Endothelial cell (in vitro differentiated cells): ENCODE measurements at regions not wholly inside any gene's neighbourhood (a gene's known extent, or its start where the extent isn't known, plus 50 kb on each side); places are given as distances from the start of the nearest gene placed in this dataset.

Experiments used
- DNase-seq: peaks from one replicate; pipeline ENCODE4 v3.0.0; 2021; ENCODE audit warnings: low spot score
- H3K27ac Mint-ChIP-seq: one replicate; pipeline ENCODE4 v1.8.0; 2021; ENCODE audit warnings: mixed read lengths, inconsistent platforms; ENCODE audit not compliant: unreplicated experiment
- H3K27me3 Mint-ChIP-seq: one replicate; pipeline ENCODE4 v1.8.0; 2021; ENCODE audit warnings: mild to moderate bottlenecking, moderate library complexity, mixed read lengths, inconsistent platforms; ENCODE audit not compliant: unreplicated experiment
- H3K36me3 Mint-ChIP-seq: one replicate; pipeline ENCODE4 v1.8.0; 2021; ENCODE audit warnings: mild to moderate bottlenecking, low read depth, mixed read lengths, inconsistent platforms; ENCODE audit not compliant: unreplicated experiment
- H3K4me1 Mint-ChIP-seq: one replicate; pipeline ENCODE4 v1.8.0; 2021; ENCODE audit warnings: mild to moderate bottlenecking, mixed read lengths, inconsistent platforms; ENCODE audit not compliant: unreplicated experiment
- H3K4me3 Mint-ChIP-seq: one replicate; pipeline ENCODE4 v1.8.0; 2021; ENCODE audit warnings: mild to moderate bottlenecking, mixed read lengths, inconsistent platforms; ENCODE audit not compliant: unreplicated experiment
- H3K9me3 Mint-ChIP-seq: one replicate; pipeline ENCODE4 v1.8.0; 2021; ENCODE audit warnings: mixed read lengths, inconsistent platforms; ENCODE audit not compliant: unreplicated experiment
- TF ChIP-seq, protein P1 (sequence below): fragments of 200-600 bp; sonication (generic); IDR thresholded peaks from one replicate; pipeline ENCODE4 v1.5.0; 2021; ENCODE audit warnings: antibody characterized with exemption; ENCODE audit not compliant: unreplicated experiment

DNA sequence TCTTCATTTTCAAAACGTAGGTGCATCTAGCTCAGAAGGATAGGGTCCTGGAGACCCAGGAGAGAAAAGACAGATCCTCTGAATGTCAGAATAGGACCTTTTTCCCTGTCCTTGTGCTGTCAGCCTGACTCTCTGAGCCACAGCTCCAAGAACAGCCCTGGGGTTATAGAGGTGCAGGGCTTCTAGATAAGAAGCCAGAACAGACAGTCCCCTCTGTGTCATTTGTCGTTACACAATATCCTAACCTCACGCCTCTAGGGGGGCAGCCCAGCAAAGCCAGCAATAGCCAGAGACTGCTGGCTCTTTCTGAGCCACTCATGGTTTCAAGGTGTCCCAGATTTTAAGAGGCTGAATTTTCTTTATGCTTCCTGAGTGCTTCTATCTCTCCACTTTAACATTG, 153.2 kb upstream of the THBS1 start:
- Mint-ChIP-seq H3K4me3 (no peak overlapping the region), H3K4me1 (peaks cover 6% of the 10 kb centered on the region), H3K27ac (no peak overlapping the region), H3K36me3 (no peaks in the 10 kb centered on the region), H3K9me3 (no peaks in the 10 kb centered on the region), H3K27me3 (peaks cover 4% of the 10 kb centered on the region)
- DNase-seq = no peak
- TF ChIP-seq, protein P1, sequence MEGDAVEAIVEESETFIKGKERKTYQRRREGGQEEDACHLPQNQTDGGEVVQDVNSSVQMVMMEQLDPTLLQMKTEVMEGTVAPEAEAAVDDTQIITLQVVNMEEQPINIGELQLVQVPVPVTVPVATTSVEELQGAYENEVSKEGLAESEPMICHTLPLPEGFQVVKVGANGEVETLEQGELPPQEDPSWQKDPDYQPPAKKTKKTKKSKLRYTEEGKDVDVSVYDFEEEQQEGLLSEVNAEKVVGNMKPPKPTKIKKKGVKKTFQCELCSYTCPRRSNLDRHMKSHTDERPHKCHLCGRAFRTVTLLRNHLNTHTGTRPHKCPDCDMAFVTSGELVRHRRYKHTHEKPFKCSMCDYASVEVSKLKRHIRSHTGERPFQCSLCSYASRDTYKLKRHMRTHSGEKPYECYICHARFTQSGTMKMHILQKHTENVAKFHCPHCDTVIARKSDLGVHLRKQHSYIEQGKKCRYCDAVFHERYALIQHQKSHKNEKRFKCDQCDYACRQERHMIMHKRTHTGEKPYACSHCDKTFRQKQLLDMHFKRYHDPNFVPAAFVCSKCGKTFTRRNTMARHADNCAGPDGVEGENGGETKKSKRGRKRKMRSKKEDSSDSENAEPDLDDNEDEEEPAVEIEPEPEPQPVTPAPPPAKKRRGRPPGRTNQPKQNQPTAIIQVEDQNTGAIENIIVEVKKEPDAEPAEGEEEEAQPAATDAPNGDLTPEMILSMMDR = no peak

GRCh38 chr15:39429898-39430357, 151.0 kb upstream of the THBS1 start:
- Mint-ChIP-seq H3K4me1 (peaks cover 10% of the 10 kb centered on the region), H3K27ac (no peak overlapping the region), H3K36me3 (no peaks in the 10 kb centered on the region), H3K4me3 (no peak overlapping the region), H3K27me3 (peaks cover 4% of the 10 kb centered on the region), H3K9me3 (no peaks in the 10 kb centered on the region)
- TF ChIP-seq, protein P1 = no peak
- DNase-seq = no peak

- no peaks in the 10 kb centered on the region for H3K9me3 Mint-ChIP-seq
- peaks cover 4% of the 10 kb centered on the region for H3K27me3 Mint-ChIP-seq
- no peak overlapping the region for H3K27ac Mint-ChIP-seq
- no peak for DNase-seq
- H3K4me3 Mint-ChIP-seq = no peak overlapping the region
- TF ChIP-seq, protein P1 = no peak
- no peaks in the 10 kb centered on the region for H3K36me3 Mint-ChIP-seq
- peaks cover 11% of the 10 kb centered on the region for H3K4me1 Mint-ChIP-seq
Observed at GRCh38 chr15:39430389-39430788, 150.5 kb upstream of the THBS1 start.

DNA sequence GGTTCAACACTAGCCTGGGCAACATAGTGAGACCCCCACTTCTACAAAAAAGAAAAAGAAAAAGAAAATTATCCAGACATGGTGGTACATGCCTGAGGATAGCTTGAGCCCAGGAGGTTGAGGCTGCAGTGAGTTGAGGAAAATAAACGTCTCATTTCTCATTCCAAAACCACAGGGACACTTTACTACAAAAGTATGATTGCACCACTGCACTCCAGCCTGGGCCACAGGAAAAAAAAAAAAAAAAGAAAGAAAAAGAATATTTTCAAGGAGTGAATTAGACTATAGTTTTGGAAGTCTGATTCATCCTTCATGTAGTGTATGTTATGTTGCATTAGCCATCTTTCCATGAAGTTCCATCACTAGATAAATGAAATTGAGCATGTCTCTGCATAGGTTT, 149.5 kb upstream of the THBS1 start:
- H3K4me1 Mint-ChIP-seq = peaks cover 17% of the 10 kb centered on the region
- no peaks in the 10 kb centered on the region for H3K9me3 Mint-ChIP-seq
- TF ChIP-seq, protein P1 = no peak
- H3K4me3 Mint-ChIP-seq = no peak overlapping the region
- peaks cover 4% of the 10 kb centered on the region for H3K27me3 Mint-ChIP-seq
- H3K36me3 Mint-ChIP-seq = no peaks in the 10 kb centered on the region
- no peak for DNase-seq
- no peak overlapping the region for H3K27ac Mint-ChIP-seq

- H3K27me3 Mint-ChIP-seq = peaks cover 4% of the 10 kb centered on the region
- DNase-seq = no peak
- no peak overlapping the region for H3K4me3 Mint-ChIP-seq
- H3K36me3 Mint-ChIP-seq = no peaks in the 10 kb centered on the region
- H3K9me3 Mint-ChIP-seq = no peaks in the 10 kb centered on the region
- TF ChIP-seq, protein P1 = no peak
- peaks cover 17% of the 10 kb centered on the region for H3K4me1 Mint-ChIP-seq
- H3K27ac Mint-ChIP-seq = no peak overlapping the region
Observed at GRCh38 chr15:39432026-39432425, 148.9 kb upstream of the THBS1 start.
